ENCODE measurements at regions not wholly inside any gene's neighbourhood (a gene's known extent, or its start where the extent isn't known, plus 50 kb on each side); places are given as distances from the start of the nearest gene placed in this dataset.

DNA sequence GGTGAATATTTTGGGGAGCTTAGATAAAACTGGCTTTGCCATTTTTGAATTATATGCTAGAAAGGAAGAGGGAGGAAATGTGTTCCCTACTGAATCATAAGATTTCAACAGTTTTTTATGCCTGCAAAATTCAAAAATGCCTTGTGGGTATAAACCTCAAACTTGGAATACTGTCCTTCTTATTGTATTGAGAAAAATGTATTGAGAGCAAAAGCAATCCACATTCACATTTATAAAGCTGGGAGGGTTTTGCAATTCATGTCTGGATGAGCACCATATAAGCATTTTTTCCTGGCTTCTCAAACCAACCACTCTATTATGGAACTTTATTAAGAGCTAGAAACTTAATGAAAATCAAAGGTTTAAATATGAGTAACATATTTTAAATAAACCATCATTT is 289.8 kb downstream of the PCDH7 start:
- Histone ChIP-seq H3K4me3 (ENCODE audit: low read length) (no peak overlapping the region), H3K36me3 (ENCODE audit: insufficient read depth, low read length) (no peaks in the 10 kb centered on the region), H3K9me3 (ENCODE audit: control insufficient read depth in 1 of 2, insufficient read depth in 1 of 2, low read length in 2 of 2) (no peaks in the 10 kb centered on the region), H3K4me1 (ENCODE audit: insufficient read depth, low read length) (no peaks in the 10 kb centered on the region), H3K27me3 (ENCODE audit: control insufficient read depth in 1 of 2, insufficient read depth in 2 of 2, low read length in 2 of 2) (no peaks in the 10 kb centered on the region), H3K27ac (ENCODE audit: low read depth in 1 of 2, low read length in 2 of 2) (no peak overlapping the region)
- TF ChIP-seq, protein P1, sequence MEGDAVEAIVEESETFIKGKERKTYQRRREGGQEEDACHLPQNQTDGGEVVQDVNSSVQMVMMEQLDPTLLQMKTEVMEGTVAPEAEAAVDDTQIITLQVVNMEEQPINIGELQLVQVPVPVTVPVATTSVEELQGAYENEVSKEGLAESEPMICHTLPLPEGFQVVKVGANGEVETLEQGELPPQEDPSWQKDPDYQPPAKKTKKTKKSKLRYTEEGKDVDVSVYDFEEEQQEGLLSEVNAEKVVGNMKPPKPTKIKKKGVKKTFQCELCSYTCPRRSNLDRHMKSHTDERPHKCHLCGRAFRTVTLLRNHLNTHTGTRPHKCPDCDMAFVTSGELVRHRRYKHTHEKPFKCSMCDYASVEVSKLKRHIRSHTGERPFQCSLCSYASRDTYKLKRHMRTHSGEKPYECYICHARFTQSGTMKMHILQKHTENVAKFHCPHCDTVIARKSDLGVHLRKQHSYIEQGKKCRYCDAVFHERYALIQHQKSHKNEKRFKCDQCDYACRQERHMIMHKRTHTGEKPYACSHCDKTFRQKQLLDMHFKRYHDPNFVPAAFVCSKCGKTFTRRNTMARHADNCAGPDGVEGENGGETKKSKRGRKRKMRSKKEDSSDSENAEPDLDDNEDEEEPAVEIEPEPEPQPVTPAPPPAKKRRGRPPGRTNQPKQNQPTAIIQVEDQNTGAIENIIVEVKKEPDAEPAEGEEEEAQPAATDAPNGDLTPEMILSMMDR (IDR thresholded peaks at IDR 0.05) = no peak
- H3K9me3 Mint-ChIP-seq = peaks cover 2% of the 10 kb centered on the region
- no peak overlapping the region for H3K27ac Mint-ChIP-seq
- no peaks in the 10 kb centered on the region for H3K4me1 Mint-ChIP-seq (ENCODE audit: low read depth)
- ATAC-seq (ENCODE audit: poor library complexity) (no peak), DNase-seq (no peak)
- intact Hi-C loops (cut with DNase I, micrococcal nuclease) = no loop called here
- ChIA-PET POLR2A (no interaction called here), CTCF (no interaction called here)
- H3K27me3 Mint-ChIP-seq = no peaks in the 10 kb centered on the region
- H3K4me3 Mint-ChIP-seq = no peak overlapping the region
- no peaks in the 10 kb centered on the region for H3K36me3 Mint-ChIP-seq (ENCODE audit: low read depth)

GRCh38 chr4:31015123-31015522 is 295.0 kb downstream of the PCDH7 start:
- H3K27ac ChIP-seq (ENCODE audit: low read depth in 1 of 2, low read length in 2 of 2) = no peak overlapping the region
- no peak overlapping the region for H3K27ac Mint-ChIP-seq
- POLR2A ChIA-PET = no interaction called here
- no peaks in the 10 kb centered on the region for H3K36me3 ChIP-seq (ENCODE audit: insufficient read depth, low read length)
- H3K9me3 Mint-ChIP-seq = peaks cover 4% of the 10 kb centered on the region
- no peaks in the 10 kb centered on the region for H3K27me3 ChIP-seq (ENCODE audit: control insufficient read depth in 1 of 2, insufficient read depth in 2 of 2, low read length in 2 of 2)
- H3K4me1 ChIP-seq (ENCODE audit: insufficient read depth, low read length) = no peaks in the 10 kb centered on the region
- TF ChIP-seq, protein P1 (IDR thresholded peaks at IDR 0.05) = no peak
- DNase-seq (no peak), ATAC-seq (ENCODE audit: poor library complexity) (no peak)
- no peaks in the 10 kb centered on the region for H3K4me1 Mint-ChIP-seq (ENCODE audit: low read depth)
- no peaks in the 10 kb centered on the region for H3K27me3 Mint-ChIP-seq
- H3K36me3 Mint-ChIP-seq (ENCODE audit: low read depth) = no peaks in the 10 kb centered on the region
- H3K4me3 Mint-ChIP-seq = no peak overlapping the region
- no peaks in the 10 kb centered on the region for H3K9me3 ChIP-seq (ENCODE audit: control insufficient read depth in 1 of 2, insufficient read depth in 1 of 2, low read length in 2 of 2)
- no peak overlapping the region for H3K4me3 ChIP-seq (ENCODE audit: low read length)
- intact Hi-C loops (cut with DNase I, micrococcal nuclease) = no loop called here
- CTCF ChIA-PET = no interaction called here

DNA sequence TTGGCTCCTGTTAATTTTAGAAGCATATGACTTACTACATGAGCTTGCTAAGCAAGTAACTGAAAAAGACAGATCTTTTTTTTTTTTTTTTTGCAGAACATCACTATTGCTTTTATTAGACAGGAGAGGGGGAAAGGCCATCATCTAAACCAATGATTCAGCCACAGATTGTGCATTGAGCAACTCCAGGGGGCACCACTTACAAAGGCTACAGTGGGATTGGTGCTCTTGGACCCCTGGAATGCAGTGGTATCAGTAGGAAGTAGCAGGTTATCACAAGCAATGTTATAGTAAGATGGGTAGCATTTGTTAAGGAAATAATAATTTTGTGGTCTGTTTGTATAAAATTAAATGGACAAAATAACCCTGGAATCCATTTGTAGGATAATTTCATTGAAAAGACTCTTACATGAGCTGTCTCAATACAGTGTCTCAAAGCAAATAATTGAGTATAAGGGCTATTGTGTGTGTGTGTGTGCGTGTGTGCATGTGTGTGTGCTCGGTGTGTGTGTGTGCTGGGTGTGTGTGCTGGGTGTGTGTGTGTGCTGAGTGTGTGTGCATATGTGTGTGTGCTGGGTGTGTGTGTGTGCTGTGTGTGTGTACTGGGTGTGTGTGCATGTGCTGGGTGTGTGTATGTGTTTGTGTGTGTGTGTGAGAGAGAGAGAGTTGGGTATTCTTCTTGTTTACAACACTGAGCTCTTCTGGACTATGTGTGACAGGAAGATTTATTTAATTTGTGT is 296.3 kb downstream of the PCDH7 start:
- no peaks in the 10 kb centered on the region for H3K9me3 ChIP-seq (ENCODE audit: control insufficient read depth in 1 of 2, insufficient read depth in 1 of 2, low read length in 2 of 2)
- ChIA-PET CTCF (no interaction called here), POLR2A (no interaction called here)
- no peaks in the 10 kb centered on the region for H3K4me1 ChIP-seq (ENCODE audit: insufficient read depth, low read length)
- intact Hi-C loops (cut with DNase I, micrococcal nuclease) = no loop called here
- H3K27ac ChIP-seq (ENCODE audit: low read depth in 1 of 2, low read length in 2 of 2) = no peak overlapping the region
- DNase-seq (no peak), ATAC-seq (ENCODE audit: poor library complexity) (no peak)
- Mint-ChIP-seq H3K27ac (no peak overlapping the region), H3K27me3 (no peaks in the 10 kb centered on the region), H3K4me1 (ENCODE audit: low read depth) (no peaks in the 10 kb centered on the region), H3K9me3 (peaks cover 4% of the 10 kb centered on the region), H3K36me3 (ENCODE audit: low read depth) (no peaks in the 10 kb centered on the region), H3K4me3 (no peak overlapping the region)
- H3K27me3 ChIP-seq (ENCODE audit: control insufficient read depth in 1 of 2, insufficient read depth in 2 of 2, low read length in 2 of 2) = no peaks in the 10 kb centered on the region
- no peaks in the 10 kb centered on the region for H3K36me3 ChIP-seq (ENCODE audit: insufficient read depth, low read length)
- TF ChIP-seq, protein P1 (IDR thresholded peaks at IDR 0.05) = no peak
- H3K4me3 ChIP-seq (ENCODE audit: low read length) = no peak overlapping the region
